Brain microvascular endothelial cell (primary cell): ENCODE measurements at regions not wholly inside any gene's neighbourhood (a gene's known extent, or its start where the extent isn't known, plus 50 kb on each side); places are given as distances from the start of the nearest gene placed in this dataset.

ENCODE experiments used
- DNase-seq: peaks from one replicate; pipeline ENCODE4 v3.0.0-alpha.2; 2020
- H3K27ac ChIP-seq: fragments of 250-450 bp; sonication (Bioruptor Pico); 2 replicates; pipeline ENCODE4 v1.5.1; 2020; ENCODE audit warnings: mild to moderate bottlenecking, moderate library complexity
- H3K27me3 ChIP-seq: fragments of 250-450 bp; sonication (Bioruptor Pico); replicated peaks from 2 replicates; pipeline ENCODE4 v1.5.1; 2020; ENCODE audit warnings: mild to moderate bottlenecking
- H3K36me3 ChIP-seq: fragments of 250-450 bp; sonication (Bioruptor Pico); replicated peaks from 2 replicates; pipeline ENCODE4 v1.5.1; 2020; ENCODE audit warnings: mild to moderate bottlenecking
- H3K4me3 ChIP-seq: 2 replicates; pipeline ENCODE4 v1.5.1; 2011; ENCODE audit warnings: low read depth, mild to moderate bottlenecking, control low read depth, low read length, moderate library complexity
- in situ Hi-C: cut with HindIII; loops from 2 replicates; pipeline ENCODE4 v1.10.0; 2017; ENCODE audit warnings: low sequenced_read_pairs, low pct_ligation_motif_present
- TF ChIP-seq, protein P1 (sequence below): IDR thresholded peaks from 2 replicates; pipeline ENCODE4 v1.5.1; 2011; ENCODE audit warnings: low read depth, mild to moderate bottlenecking, moderate library complexity, low read length, control low read depth, inconsistent platforms; ENCODE audit errors: missing control alignments

- in situ Hi-C loops: no loop called here
- TF ChIP-seq, protein P1, sequence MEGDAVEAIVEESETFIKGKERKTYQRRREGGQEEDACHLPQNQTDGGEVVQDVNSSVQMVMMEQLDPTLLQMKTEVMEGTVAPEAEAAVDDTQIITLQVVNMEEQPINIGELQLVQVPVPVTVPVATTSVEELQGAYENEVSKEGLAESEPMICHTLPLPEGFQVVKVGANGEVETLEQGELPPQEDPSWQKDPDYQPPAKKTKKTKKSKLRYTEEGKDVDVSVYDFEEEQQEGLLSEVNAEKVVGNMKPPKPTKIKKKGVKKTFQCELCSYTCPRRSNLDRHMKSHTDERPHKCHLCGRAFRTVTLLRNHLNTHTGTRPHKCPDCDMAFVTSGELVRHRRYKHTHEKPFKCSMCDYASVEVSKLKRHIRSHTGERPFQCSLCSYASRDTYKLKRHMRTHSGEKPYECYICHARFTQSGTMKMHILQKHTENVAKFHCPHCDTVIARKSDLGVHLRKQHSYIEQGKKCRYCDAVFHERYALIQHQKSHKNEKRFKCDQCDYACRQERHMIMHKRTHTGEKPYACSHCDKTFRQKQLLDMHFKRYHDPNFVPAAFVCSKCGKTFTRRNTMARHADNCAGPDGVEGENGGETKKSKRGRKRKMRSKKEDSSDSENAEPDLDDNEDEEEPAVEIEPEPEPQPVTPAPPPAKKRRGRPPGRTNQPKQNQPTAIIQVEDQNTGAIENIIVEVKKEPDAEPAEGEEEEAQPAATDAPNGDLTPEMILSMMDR: no peak
- Histone ChIP-seq H3K36me3 (no peaks in the 10 kb centered on the region), H3K27ac (no peak overlapping the region), H3K4me3 (no peak overlapping the region), H3K27me3 (no peaks in the 10 kb centered on the region)
- DNase-seq: no peak
Observed at GRCh38 chr4:134018846-134019245, 182.7 kb downstream of the PABPC4L start.

- no peaks in the 10 kb centered on the region for H3K27me3 ChIP-seq
- H3K4me3 ChIP-seq: no peak overlapping the region
- in situ Hi-C loops: no loop called here
- TF ChIP-seq, protein P1: no peak
- no peak for DNase-seq
- no peaks in the 10 kb centered on the region for H3K36me3 ChIP-seq
- no peak overlapping the region for H3K27ac ChIP-seq
Observed at GRCh38 chr4:134001057-134001456, 200.5 kb downstream of the PABPC4L start.

DNA sequence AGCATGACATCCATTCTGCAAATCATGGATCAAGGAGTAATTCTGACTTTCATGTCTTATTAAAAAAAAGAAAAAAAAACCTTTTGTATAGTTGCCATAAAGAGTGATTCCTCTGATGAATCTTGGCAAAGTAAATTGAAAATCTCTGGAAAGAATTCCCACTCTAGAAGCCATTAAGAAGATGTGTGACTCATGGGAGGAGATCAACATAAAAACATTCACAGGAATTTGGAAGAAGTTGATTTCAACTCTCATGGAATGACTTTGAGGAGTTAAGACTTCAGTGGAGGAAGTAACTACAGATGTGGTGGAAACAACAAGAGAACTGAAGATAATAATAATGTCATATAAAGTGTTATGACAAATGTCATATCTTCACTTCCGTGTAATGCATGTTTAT, 204.2 kb downstream of the PABPC4L start:
- Histone ChIP-seq H3K36me3 (no peaks in the 10 kb centered on the region), H3K27me3 (no peaks in the 10 kb centered on the region), H3K27ac (no peak overlapping the region), H3K4me3 (no peak overlapping the region)
- TF ChIP-seq, protein P1: no peak
- in situ Hi-C loops: no loop called here
- no peak for DNase-seq

GRCh38 chr4:133996431-133997121, 205.0 kb downstream of the PABPC4L start:
- H3K36me3 ChIP-seq: no peaks in the 10 kb centered on the region
- TF ChIP-seq, protein P1: no peak
- in situ Hi-C loops: no loop called here
- H3K4me3 ChIP-seq: no peak overlapping the region
- peak; percentile 8 for DNase-seq
- no peaks in the 10 kb centered on the region for H3K27me3 ChIP-seq
- H3K27ac ChIP-seq: no peak overlapping the region

DNA sequence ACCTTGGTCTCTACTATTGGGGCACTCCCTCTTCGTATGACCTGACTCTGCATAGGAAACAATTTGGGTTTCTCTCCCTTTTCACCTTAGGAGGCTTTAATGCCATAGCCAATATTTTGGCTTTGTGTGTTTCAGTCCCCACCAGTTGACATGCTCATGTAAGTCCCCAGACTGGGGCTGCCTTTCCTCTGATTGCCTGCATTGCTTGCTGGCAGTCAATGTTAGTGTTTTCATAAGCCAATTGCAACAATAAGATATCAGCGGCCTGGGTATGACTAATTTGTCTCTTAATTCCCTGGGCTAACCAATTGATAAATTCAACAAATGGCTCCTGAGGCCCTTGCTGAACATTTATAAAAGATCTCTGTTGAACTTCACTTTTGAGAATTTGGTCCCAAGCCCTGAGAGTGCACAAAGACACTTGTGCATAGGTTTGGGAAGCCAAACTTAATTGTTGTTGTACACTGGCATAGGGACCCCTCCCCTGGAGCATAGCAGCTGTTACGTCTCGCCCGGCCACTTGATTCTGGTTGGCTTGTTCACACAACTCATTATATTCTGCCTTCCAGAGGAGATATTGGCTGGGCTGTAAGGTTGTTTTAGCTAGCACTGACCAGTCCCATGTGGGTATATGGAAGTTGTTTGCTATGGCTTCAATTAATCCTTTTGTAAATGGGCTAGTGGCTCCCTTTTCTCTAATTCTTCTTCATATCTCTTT, 206.2 kb downstream of the PABPC4L start:
- TF ChIP-seq, protein P1: no peak
- Histone ChIP-seq H3K27ac (no peak overlapping the region), H3K27me3 (no peaks in the 10 kb centered on the region), H3K36me3 (no peaks in the 10 kb centered on the region), H3K4me3 (no peak overlapping the region)
- no peak for DNase-seq
- in situ Hi-C loops: no loop called here
